Left ventricle myocardium inferior (tissue), 1 donor: ENCODE measurements at regions not wholly inside any gene's neighbourhood (a gene's known extent, or its start where the extent isn't known, plus 50 kb on each side); places are given as distances from the start of the nearest gene placed in this dataset.
"Not testable (repeated sequence)": the region's sequence is repeated elsewhere in the genome, so short reads cannot be mapped to it uniquely, and the experiment has no call there.

ENCODE experiments used
- DNase-seq: peaks from one replicate; pipeline ENCODE4 v3.0.0-alpha.2; 2020
- H3K27ac ChIP-seq: fragments of 200-600 bp; replicated peaks from 2 replicates; pipeline ENCODE4 v1.8.0; 2021
- H3K27me3 ChIP-seq: fragments of 200-600 bp; 2 replicates; pipeline ENCODE4 v1.8.0; 2021; ENCODE audit warnings: low read depth
- H3K36me3 ChIP-seq: fragments of 200-600 bp; 2 replicates; pipeline ENCODE4 v1.8.0; 2021
- H3K4me1 ChIP-seq: fragments of 200-600 bp; 2 replicates; pipeline ENCODE4 v1.8.0; 2021
- H3K4me3 ChIP-seq: fragments of 200-600 bp; 2 replicates; pipeline ENCODE4 v1.8.0; 2021; ENCODE audit warnings: mild to moderate bottlenecking, moderate library complexity
- H3K9me3 ChIP-seq: fragments of 200-600 bp; replicated peaks from 2 replicates; pipeline ENCODE4 v1.8.0; 2021
- intact Hi-C: fragments of 100-400 bp; cut with micrococcal nuclease; formaldehyde crosslinking; loops from one replicate; pipeline ENCODE4 v1.11.0; 2022
- TF ChIP-seq, protein P1 (sequence below): fragments of 200-600 bp; IDR thresholded peaks from 2 replicates; pipeline ENCODE4 v1.8.0; 2021; ENCODE audit warnings: antibody characterized with exemption, mild to moderate bottlenecking, borderline replicate concordance
- donor health status: DM: no; HTN: yes; CAD: no; lungs with severe emphysema.

DNA sequence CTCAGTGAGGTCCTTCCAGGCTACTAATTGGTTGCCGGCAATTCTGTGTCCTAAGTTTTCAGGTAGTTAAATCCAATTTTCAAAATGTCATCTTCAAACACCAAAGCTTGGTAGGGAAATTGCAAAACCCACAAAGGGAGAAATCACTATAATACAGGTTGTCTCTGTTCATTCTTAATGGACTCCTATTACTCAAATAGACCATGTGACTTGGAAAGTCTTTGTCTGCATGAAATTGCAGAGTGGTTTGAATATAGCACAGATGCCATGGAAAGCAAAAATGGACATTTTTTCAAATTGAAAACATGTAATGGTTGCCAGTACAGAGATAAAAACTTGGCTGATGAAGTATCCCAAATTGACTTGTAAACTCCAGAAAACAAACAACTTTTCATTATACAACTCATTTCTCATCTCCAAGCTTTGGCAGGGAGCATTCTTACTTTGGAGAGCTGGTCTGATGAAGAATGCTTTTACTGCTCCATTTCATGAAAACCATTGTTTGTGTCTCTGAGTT lies 169.5 kb upstream of the PKN2 start:
- H3K36me3 ChIP-seq = no peaks in the 10 kb centered on the region
- intact Hi-C loops = no loop called here
- no peak overlapping the region for H3K27ac ChIP-seq
- H3K27me3 ChIP-seq = no peaks in the 10 kb centered on the region
- DNase-seq = no peak
- H3K4me1 ChIP-seq = peaks cover 9% of the 10 kb centered on the region
- TF ChIP-seq, protein P1, sequence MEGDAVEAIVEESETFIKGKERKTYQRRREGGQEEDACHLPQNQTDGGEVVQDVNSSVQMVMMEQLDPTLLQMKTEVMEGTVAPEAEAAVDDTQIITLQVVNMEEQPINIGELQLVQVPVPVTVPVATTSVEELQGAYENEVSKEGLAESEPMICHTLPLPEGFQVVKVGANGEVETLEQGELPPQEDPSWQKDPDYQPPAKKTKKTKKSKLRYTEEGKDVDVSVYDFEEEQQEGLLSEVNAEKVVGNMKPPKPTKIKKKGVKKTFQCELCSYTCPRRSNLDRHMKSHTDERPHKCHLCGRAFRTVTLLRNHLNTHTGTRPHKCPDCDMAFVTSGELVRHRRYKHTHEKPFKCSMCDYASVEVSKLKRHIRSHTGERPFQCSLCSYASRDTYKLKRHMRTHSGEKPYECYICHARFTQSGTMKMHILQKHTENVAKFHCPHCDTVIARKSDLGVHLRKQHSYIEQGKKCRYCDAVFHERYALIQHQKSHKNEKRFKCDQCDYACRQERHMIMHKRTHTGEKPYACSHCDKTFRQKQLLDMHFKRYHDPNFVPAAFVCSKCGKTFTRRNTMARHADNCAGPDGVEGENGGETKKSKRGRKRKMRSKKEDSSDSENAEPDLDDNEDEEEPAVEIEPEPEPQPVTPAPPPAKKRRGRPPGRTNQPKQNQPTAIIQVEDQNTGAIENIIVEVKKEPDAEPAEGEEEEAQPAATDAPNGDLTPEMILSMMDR = no peak
- no peaks in the 10 kb centered on the region for H3K9me3 ChIP-seq
- H3K4me3 ChIP-seq = no peak overlapping the region

DNA sequence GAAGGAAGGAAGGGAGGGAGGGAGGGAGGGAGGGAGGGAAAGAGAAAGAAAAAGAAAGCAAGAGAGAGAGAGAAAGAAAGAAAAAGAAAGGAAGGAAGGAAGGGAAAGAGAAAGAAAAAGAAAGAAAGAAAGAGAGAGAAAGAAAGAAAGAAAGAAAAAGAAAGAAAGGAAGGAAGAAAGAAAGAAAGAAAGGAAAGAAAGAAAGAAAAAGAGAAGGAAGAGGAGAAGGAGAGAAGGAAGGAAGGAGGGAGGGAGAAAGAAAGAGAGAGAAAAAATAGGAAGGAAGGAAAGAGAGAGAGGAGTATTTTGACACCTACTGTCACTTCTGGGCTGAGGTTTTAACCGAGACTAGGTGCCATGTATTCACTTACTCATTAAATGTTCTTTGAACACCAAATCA lies 166.6 kb upstream of the PKN2 start:
- H3K27ac ChIP-seq, H3K27me3 ChIP-seq, H3K4me3 ChIP-seq, DNase-seq, intact Hi-C loops, H3K9me3 ChIP-seq, H3K4me1 ChIP-seq, H3K36me3 ChIP-seq: not testable (repeated sequence)

DNA sequence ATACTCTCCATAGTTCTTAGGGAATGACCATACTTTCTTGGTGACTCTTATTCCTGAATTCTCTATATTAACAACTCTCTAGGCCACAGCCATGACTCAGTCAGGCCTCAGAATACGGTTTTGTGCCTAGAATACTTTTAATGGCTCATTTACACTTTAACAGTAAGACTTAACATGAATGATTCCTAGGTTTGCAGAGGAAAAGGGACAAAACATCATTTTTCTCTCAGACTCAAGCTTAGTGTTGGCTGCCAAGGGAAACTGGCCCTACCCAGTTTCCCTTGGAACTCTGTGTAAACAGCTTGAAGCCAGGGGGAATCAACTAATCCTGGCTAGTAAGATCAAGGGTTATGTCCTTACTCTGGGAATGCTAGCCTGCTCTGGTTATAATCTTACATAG lies 164.9 kb upstream of the PKN2 start:
- Histone ChIP-seq H3K4me1 (peaks cover 9% of the 10 kb centered on the region), H3K4me3 (no peak overlapping the region), H3K9me3 (no peaks in the 10 kb centered on the region), H3K36me3 (no peaks in the 10 kb centered on the region), H3K27me3 (no peaks in the 10 kb centered on the region), H3K27ac (no peak overlapping the region)
- DNase-seq = no peak
- TF ChIP-seq, protein P1 = no peak
- intact Hi-C loops = no loop called here

DNA sequence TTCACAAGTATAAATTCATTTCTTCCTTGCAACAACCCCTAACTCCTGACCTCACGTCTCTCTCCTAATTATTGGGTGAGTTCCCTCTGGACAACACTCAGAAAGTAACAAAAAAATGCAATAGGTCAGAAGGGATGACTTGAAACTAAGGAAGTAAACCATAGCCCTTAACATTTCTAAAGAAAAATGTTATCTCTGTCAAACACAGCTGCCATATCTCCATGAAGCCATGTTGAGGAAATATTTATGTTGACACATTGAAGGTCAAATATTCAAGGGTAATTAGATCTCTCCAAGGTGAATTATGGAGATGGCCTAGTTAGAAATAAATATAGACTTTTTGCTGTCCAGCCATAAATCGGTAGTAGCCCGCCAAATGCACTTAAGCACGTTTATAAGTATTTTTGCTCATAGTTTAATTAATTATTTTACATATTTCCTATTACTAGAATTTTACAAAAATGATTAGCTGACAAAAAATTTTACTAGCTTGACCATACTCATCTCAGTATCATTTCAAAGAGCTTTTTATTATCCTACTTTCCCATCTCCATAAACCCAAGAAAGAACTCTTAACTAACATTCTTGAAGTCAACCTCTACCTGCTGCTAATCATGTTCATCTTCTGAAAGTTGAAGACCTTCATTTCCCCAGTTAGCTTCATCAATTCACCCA lies 160.1 kb upstream of the PKN2 start:
- Histone ChIP-seq H3K36me3 (no peaks in the 10 kb centered on the region), H3K4me1 (no peaks in the 10 kb centered on the region), H3K9me3 (no peaks in the 10 kb centered on the region), H3K27me3 (no peaks in the 10 kb centered on the region), H3K4me3 (no peak overlapping the region), H3K27ac (no peak overlapping the region)
- DNase-seq = no peak
- intact Hi-C loops = no loop called here
- TF ChIP-seq, protein P1 = no peak

DNA sequence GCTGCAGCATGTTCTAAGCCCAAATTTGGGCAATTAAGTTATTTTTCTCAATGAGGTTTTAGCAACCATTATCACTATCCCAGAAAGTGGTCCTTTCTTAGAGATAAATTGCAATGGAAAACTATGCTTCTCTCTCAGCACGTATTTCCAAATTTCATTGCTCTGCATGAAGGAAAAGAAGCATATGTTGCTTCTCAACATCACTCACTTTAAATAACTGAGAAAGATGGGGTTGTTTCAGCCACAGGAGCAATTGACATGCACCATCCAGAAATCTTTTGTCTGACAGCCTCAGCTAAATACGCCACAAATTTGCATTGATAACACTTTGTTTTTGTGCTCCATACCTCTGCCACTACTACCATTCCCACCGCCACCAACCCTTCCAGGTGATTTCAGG lies 157.6 kb upstream of the PKN2 start:
- Histone ChIP-seq H3K9me3 (no peaks in the 10 kb centered on the region), H3K36me3 (no peaks in the 10 kb centered on the region), H3K27ac (no peak overlapping the region), H3K4me3 (no peak overlapping the region), H3K4me1 (no peaks in the 10 kb centered on the region), H3K27me3 (no peaks in the 10 kb centered on the region)
- intact Hi-C loops = no loop called here
- TF ChIP-seq, protein P1 = no peak
- DNase-seq = no peak

DNA sequence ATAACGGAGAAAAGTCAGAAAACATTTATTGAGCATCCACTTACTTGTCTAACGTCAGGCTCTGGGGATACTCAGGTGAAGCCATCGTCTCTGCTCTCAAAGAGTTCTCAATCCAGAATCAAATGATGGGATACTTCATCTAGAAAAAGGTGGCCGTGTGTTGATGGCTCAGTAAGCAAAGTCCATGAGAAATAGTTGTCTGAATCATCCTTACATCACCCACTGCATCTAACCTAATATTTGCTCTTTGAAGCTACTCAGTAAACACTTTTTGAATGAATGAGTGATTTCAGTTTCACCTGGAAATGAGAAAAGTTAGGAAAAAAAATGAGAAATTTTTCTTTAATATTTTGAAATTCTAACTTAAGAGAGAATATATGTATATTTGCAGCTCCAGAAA lies 155.3 kb upstream of the PKN2 start:
- no peak for DNase-seq
- Histone ChIP-seq H3K36me3 (no peaks in the 10 kb centered on the region), H3K4me1 (no peaks in the 10 kb centered on the region), H3K9me3 (no peaks in the 10 kb centered on the region), H3K27ac (no peak overlapping the region), H3K27me3 (no peaks in the 10 kb centered on the region), H3K4me3 (no peak overlapping the region)
- TF ChIP-seq, protein P1 = no peak
- intact Hi-C loops = no loop called here
